HFFc6 (cell line): ENCODE measurements at regions not wholly inside any gene's neighbourhood (a gene's known extent, or its start where the extent isn't known, plus 50 kb on each side); places are given as distances from the start of the nearest gene placed in this dataset.

Experiments
- DNase-seq: peaks from one replicate; pipeline ENCODE4 v3.0.0-alpha.2; 2018
- H3K27ac Mint-ChIP-seq: 2 replicates; pipeline ENCODE4 v1.8.0; 2020; ENCODE audit warnings: mild to moderate bottlenecking, mixed read lengths
- H3K27me3 Mint-ChIP-seq: 2 replicates; pipeline ENCODE4 v1.8.0; 2021; ENCODE audit warnings: mild to moderate bottlenecking, moderate library complexity, mixed read lengths; ENCODE audit not compliant: insufficient read depth
- H3K36me3 Mint-ChIP-seq: 2 replicates; pipeline ENCODE4 v1.8.0; 2021; ENCODE audit warnings: low read depth, mixed read lengths
- H3K4me1 Mint-ChIP-seq: 2 replicates; pipeline ENCODE4 v1.8.0; 2020; ENCODE audit warnings: low read depth, mixed read lengths
- H3K4me3 Mint-ChIP-seq: 2 replicates; pipeline ENCODE4 v1.8.0; 2020; ENCODE audit warnings: mild to moderate bottlenecking, moderate library complexity, mixed read lengths
- H3K9me3 Mint-ChIP-seq: 2 replicates; pipeline ENCODE4 v1.8.0; 2020; ENCODE audit warnings: mild to moderate bottlenecking, mixed read lengths
- TF ChIP-seq, protein P1 (sequence below): fragments of 200-600 bp; sonication (generic); IDR thresholded peaks from 2 replicates; pipeline ENCODE4 v1.5.0; 2021; ENCODE audit warnings: antibody characterized with exemption, mild to moderate bottlenecking

DNA sequence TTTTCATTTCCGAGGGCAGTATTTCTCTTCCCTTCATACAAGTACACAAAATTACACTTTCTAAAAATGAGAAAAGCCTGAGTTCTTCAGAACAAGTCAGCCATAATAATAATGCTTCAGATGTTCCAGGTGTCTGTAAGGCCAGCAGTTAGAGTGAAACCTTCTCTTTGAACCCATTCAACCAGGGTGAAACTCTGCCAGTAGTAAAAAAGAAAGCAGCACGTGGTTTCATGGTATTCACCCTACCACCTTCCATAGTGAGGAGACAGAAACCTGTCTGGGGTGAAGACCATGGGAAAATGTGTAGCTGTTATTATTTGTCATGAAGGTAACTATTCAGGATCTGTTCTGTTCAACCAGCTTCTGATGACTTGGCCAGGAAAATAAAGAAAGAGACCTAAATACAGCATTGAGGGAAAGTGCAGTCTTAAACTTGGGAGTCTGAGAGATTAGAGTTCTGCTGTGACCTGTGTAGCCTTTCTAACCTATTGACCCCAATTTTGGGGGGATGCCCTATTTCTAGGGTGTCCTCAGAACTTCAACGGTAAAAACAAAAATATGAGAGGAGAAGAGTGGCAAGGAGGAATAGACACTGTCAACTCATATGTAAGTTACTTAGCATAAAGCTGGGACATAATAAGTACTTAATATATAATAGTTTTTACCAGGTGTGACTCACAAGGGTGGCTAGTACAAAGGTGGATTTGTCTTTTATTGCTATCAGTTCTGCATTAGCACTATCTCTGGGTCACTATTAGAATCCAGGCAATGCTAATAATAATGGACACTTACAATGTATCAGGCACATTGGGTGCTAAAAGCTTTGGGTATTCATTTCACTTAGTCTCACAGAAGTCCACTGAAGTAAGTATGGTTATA, 70.0 kb upstream of the TNFSF4 start:
- Mint-ChIP-seq H3K27ac (no peak overlapping the region), H3K4me3 (no peak overlapping the region), H3K9me3 (no peaks in the 10 kb centered on the region), H3K27me3 (no peaks in the 10 kb centered on the region; the same call in 1 of the 2 replicates), H3K36me3 (peaks cover 8% of the 10 kb centered on the region; the same call in 1 of the 2 replicates), H3K4me1 (peaks cover 27% of the 10 kb centered on the region)
- no peak for DNase-seq
- TF ChIP-seq, protein P1, sequence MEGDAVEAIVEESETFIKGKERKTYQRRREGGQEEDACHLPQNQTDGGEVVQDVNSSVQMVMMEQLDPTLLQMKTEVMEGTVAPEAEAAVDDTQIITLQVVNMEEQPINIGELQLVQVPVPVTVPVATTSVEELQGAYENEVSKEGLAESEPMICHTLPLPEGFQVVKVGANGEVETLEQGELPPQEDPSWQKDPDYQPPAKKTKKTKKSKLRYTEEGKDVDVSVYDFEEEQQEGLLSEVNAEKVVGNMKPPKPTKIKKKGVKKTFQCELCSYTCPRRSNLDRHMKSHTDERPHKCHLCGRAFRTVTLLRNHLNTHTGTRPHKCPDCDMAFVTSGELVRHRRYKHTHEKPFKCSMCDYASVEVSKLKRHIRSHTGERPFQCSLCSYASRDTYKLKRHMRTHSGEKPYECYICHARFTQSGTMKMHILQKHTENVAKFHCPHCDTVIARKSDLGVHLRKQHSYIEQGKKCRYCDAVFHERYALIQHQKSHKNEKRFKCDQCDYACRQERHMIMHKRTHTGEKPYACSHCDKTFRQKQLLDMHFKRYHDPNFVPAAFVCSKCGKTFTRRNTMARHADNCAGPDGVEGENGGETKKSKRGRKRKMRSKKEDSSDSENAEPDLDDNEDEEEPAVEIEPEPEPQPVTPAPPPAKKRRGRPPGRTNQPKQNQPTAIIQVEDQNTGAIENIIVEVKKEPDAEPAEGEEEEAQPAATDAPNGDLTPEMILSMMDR: no peak

DNA sequence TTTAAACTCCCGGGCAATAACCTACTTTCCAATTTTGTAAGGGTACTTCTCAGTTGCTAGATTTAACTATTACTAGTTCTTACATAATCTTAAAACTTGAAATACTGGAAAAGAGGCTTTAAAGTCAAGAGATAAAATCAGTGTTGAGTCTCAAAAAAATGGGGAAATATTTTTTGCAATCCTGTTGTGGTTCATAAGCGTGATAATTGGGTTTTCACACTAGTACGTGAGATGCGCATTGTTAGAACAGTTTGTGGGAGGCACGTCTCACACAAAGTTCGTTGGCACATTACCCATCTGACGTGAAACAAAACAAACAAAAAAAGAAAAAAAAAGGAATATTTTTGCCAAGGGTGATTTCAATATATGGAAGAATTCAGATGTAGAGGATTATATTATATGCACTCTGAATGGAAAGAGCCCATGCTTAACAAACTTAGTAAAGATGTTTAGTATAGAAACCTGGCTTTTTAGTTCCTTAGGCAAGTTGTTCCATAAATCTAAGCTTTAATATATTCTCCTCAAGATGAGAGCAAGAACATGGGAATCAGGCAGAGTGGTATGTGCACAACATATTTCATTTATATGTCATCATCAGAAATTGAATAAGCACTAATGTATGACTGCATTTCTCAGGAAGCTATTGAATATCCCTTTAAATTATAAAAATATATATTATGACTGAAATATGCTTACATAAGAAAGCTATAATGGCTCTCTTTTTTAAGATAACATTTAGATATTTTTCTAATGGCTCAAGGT, 73.9 kb upstream of the TNFSF4 start:
- Mint-ChIP-seq H3K27ac (no peak overlapping the region), H3K27me3 (no peaks in the 10 kb centered on the region), H3K4me3 (no peak overlapping the region), H3K9me3 (no peaks in the 10 kb centered on the region), H3K4me1 (peaks cover 31% of the 10 kb centered on the region), H3K36me3 (no peaks in the 10 kb centered on the region)
- DNase-seq: no peak
- TF ChIP-seq, protein P1: no peak

DNA sequence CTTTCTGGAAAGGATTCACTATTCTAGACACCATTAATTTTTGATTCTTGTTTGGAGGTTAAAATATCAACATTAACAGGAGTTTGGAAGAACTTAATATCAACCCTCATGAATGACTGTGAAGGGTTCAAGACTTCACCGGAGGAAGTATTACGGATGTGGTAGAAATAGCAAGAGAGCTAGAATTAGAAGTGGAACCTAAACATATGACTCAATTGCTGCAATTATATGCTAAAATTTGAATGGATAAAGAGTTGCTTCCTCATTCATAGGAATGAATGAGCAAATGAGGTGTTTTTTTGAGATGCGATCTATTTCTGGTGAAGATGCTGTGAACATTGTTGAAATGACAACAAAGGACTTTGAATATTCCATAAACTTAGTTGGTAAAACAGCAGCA, 77.9 kb upstream of the TNFSF4 start:
- TF ChIP-seq, protein P1: no peak
- DNase-seq: no peak

DNA sequence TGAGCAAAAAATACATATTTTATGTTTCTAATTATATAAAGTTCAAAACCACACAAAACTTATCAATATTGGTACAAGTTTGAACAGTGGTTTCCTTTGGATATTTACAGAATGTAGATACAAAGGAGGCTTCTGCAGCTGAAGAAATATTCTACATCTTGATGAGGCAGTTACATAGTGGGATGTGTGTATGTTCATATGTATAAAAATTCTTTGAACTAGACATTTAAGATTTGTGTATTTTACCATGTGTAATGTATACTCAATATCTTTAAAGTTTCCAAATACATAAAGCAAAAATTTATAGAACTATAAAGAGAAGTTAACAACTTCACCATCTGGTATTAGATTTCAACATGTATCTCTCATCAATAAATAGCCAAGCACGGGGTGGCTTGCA, 80.7 kb upstream of the TNFSF4 start:
- H3K27ac Mint-ChIP-seq: no peak overlapping the region

More for the DNA sequence above, 77.9 kb upstream of the TNFSF4 start:
- Mint-ChIP-seq H3K27me3 (no peaks in the 10 kb centered on the region), H3K9me3 (no peaks in the 10 kb centered on the region), H3K27ac (no peak overlapping the region), H3K4me3 (no peak overlapping the region), H3K4me1 (peaks cover 41% of the 10 kb centered on the region), H3K36me3 (peaks cover 6% of the 10 kb centered on the region; the same call in 1 of the 2 replicates)

DNA sequence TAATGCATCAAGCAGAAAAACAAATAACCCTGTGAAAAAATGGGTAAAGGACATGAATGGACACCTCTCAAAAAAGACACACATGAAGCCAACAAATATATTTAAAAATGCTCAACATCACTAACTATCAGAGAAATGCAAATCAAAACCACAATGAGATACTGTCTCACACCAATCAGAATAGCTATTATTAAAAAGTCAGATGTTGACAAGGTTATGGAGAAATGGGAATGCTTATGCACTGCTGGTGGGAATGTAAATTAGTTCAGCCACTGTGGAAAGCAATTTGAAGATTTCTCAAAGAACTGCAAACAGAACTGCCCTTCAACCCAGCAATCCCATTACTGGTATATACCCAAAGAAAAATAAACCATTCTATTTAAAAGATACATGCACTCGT, 86.6 kb upstream of the TNFSF4 start:
- H3K27ac Mint-ChIP-seq: no peak overlapping the region
- peaks cover 6% of the 10 kb centered on the region; the same call in 1 of the 2 replicates for H3K9me3 Mint-ChIP-seq
- H3K4me3 Mint-ChIP-seq: no peak overlapping the region
- no peak for DNase-seq
- TF ChIP-seq, protein P1: no peak
- peaks cover 72% of the 10 kb centered on the region for H3K4me1 Mint-ChIP-seq
- H3K36me3 Mint-ChIP-seq: peaks cover 32% of the 10 kb centered on the region; the same call in 1 of the 2 replicates
- no peaks in the 10 kb centered on the region; the same call in 1 of the 2 replicates for H3K27me3 Mint-ChIP-seq

More for the DNA sequence above, 80.7 kb upstream of the TNFSF4 start:
- Mint-ChIP-seq H3K9me3 (no peaks in the 10 kb centered on the region), H3K4me3 (no peak overlapping the region), H3K27me3 (no peaks in the 10 kb centered on the region; the same call in 1 of the 2 replicates), H3K36me3 (peaks cover 16% of the 10 kb centered on the region; the same call in 1 of the 2 replicates), H3K4me1 (peaks cover 32% of the 10 kb centered on the region)
- no peak for DNase-seq
- TF ChIP-seq, protein P1: no peak
